GM12891 (cell line): ENCODE measurements at regions not wholly inside any gene's neighbourhood (a gene's known extent, or its start where the extent isn't known, plus 50 kb on each side); places are given as distances from the start of the nearest gene placed in this dataset.

Experiments
- POLR2A ChIP-seq: IDR thresholded peaks from 2 replicates; pipeline ENCODE4 v1.6.1; 2011; ENCODE audit warnings: low read depth, low read length, control low read depth
- POLR2AphosphoS5 ChIP-seq: IDR thresholded peaks from 2 replicates; pipeline ENCODE4 v1.6.1; 2011; ENCODE audit warnings: low read depth, low read length, control low read depth
- POU2F2 ChIP-seq: IDR thresholded peaks from 2 replicates; pipeline ENCODE4 v1.6.1; 2011; ENCODE audit warnings: low read depth, mild to moderate bottlenecking, control low read depth, low read length, moderate library complexity
- SPI1 ChIP-seq: IDR thresholded peaks from 2 replicates; pipeline ENCODE4 v1.6.1; 2011; ENCODE audit warnings: low read depth, low read length, control low read depth
- TAF1 ChIP-seq: IDR thresholded peaks from 2 replicates; pipeline ENCODE4 v1.6.1; 2011; ENCODE audit warnings: low read depth, low read length, control low read depth

DNA sequence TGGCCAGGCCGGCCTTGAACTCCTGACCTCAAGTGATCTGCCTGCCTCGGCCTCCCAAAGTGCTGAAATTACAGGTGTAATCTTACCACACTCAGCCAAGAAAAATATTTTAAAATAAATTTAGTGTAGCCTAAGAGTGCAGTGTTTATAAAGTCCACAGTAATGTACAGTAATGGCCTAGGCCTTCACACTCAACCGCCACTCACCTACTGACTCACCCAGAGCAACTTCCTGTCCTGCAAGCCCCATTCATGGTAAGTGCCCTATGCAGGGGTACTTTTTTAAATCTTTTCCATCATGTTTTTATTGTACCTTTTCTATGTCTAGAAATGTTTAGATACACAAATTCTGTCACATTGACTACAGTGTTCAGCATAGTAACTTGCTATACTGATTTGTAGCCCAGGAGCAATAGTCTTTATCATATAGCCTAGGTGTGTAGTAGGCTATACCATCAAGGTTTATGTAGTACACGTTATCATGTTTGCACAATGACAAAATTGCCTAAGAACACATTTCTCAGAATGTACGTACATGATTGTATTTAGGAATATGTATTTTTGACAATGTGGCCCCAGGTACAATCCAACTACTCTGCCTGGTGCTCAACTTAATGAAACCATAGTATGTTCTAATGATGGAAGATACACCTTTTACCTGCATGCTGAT is 455.2 kb downstream of the PCDH7 start:
- TF ChIP-seq POLR2A (no peak), TAF1 (no peak), POLR2AphosphoS5 (no peak), SPI1 (no peak), POU2F2 (no peak)
